Testis (tissue), 2 donors: ENCODE measurements at regions not wholly inside any gene's neighbourhood (a gene's known extent, or its start where the extent isn't known, plus 50 kb on each side); places are given as distances from the start of the nearest gene placed in this dataset.

Experiments
- POLR2A ChIP-seq: fragments of 450-650 bp; IDR thresholded peaks from one replicate; pipeline ENCODE4 v1.6.1; 2017; ENCODE audit warnings: antibody characterized with exemption, mild to moderate bottlenecking, moderate library complexity
- TF ChIP-seq, protein P1 (sequence below), 3 experiments: fragments of 450-650 bp in 2 of 3; fragments of 200-600 bp in 1 of 3; sonication (generic) in 1 of 3; IDR thresholded peaks; one replicate each; pipeline ENCODE4 v1.5.1; 2016 to 2019; ENCODE audit warnings: antibody characterized with exemption in 3 of 3, mild to moderate bottlenecking in 2 of 3, moderate library complexity in 1 of 3

DNA sequence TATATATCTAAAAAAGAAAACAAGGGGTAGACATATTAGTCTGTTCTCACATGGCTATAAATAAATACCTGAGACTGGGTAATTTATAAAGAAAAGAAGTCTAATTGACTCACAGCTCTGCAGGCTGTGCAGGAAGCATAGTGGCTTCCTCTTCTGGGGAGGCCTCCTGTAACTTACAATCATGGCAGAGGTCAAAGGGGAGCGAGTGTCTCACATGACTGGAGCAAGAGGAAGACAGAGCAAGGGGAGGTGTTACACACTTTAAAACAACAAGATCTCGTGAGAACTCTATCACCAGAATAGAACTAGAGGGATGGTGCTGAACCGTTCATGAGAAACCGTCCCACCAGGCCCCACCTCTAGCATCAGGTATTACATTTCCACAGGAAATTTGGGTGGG, 616.8 kb downstream of the TLE4 start:
- TF ChIP-seq, protein P1, sequence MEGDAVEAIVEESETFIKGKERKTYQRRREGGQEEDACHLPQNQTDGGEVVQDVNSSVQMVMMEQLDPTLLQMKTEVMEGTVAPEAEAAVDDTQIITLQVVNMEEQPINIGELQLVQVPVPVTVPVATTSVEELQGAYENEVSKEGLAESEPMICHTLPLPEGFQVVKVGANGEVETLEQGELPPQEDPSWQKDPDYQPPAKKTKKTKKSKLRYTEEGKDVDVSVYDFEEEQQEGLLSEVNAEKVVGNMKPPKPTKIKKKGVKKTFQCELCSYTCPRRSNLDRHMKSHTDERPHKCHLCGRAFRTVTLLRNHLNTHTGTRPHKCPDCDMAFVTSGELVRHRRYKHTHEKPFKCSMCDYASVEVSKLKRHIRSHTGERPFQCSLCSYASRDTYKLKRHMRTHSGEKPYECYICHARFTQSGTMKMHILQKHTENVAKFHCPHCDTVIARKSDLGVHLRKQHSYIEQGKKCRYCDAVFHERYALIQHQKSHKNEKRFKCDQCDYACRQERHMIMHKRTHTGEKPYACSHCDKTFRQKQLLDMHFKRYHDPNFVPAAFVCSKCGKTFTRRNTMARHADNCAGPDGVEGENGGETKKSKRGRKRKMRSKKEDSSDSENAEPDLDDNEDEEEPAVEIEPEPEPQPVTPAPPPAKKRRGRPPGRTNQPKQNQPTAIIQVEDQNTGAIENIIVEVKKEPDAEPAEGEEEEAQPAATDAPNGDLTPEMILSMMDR (IDR thresholded peaks at IDR 0.05) = no peak
- TF ChIP-seq POLR2A = no peak
